ENCODE measurements at regions not wholly inside any gene's neighbourhood (a gene's known extent, or its start where the extent isn't known, plus 50 kb on each side); places are given as distances from the start of the nearest gene placed in this dataset.

DNA sequence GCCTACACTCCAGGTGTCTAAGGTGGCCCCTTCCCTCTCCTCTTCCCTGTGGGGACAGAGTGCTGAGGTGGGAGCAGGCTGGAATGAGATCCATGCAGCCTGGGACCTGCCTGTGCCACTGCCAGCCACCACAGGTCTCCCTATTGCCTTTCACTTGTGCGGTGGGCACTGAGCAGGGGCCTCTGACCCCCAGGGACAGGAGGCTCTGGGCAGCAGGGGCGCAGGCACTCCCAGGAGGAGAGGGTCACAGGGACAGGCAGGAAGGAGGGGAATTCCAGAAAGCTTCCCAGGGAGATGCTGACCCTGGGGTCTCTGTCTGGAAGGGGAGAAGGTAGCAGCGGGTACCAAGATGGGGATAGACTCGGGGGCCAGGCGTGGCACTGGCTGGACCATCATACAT lies 228.5 kb upstream of the B3GAT1 start:
- TF ChIP-seq, protein P1, sequence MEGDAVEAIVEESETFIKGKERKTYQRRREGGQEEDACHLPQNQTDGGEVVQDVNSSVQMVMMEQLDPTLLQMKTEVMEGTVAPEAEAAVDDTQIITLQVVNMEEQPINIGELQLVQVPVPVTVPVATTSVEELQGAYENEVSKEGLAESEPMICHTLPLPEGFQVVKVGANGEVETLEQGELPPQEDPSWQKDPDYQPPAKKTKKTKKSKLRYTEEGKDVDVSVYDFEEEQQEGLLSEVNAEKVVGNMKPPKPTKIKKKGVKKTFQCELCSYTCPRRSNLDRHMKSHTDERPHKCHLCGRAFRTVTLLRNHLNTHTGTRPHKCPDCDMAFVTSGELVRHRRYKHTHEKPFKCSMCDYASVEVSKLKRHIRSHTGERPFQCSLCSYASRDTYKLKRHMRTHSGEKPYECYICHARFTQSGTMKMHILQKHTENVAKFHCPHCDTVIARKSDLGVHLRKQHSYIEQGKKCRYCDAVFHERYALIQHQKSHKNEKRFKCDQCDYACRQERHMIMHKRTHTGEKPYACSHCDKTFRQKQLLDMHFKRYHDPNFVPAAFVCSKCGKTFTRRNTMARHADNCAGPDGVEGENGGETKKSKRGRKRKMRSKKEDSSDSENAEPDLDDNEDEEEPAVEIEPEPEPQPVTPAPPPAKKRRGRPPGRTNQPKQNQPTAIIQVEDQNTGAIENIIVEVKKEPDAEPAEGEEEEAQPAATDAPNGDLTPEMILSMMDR (IDR thresholded peaks at IDR 0.05) = no peak
- TF ChIP-seq EZH2 (IDR thresholded peaks at IDR 0.05; ENCODE audit: borderline replicate concordance, insufficient read depth, low read depth, low read length, poor library complexity, severe bottlenecking) = no peak
